Common myeloid progenitor, CD34-positive (primary cell): ENCODE measurements at regions not wholly inside any gene's neighbourhood (a gene's known extent, or its start where the extent isn't known, plus 50 kb on each side); places are given as distances from the start of the nearest gene placed in this dataset.

Experiments used
- CTCF ChIA-PET: fragments of 350-600 bp; sonication (Branson Sonifier 250); formaldehyde crosslinking; loops from one replicate; lab custom pipeline; 2021; ENCODE audit warnings: antibody characterized with exemption; lab: Charles Lee
- POLR2A ChIA-PET: fragments of 350-600 bp; sonication (Branson Sonifier 250); formaldehyde crosslinking; loops from one replicate; lab custom pipeline; 2021; ENCODE audit warnings: antibody characterized with exemption; lab: Charles Lee
- DNase-seq, 3 donors: peaks; one replicate each; pipeline versions ENCODE4 v3.0.0 to v3.0.0-alpha.2; 2013
- H3K27ac ChIP-seq, 2 experiments: 1 replicate in 1 of 2; 2 replicates in 1 of 2; pipeline ENCODE4 v1.7.0; 2013; ENCODE audit warnings: inconsistent platforms in 2 of 2, low read length in 2 of 2, mild to moderate bottlenecking in 2 of 2, low read depth in 1 of 2, moderate library complexity in 1 of 2; ENCODE audit not compliant: severe bottlenecking in 2 of 2, insufficient read depth in 1 of 2, poor library complexity in 1 of 2
- H3K27me3 ChIP-seq, 5 experiments: replicated peaks in 2 of 5; 1 replicate in 3 of 5; 2 replicates in 2 of 5; pipeline versions ENCODE4 v1.6.1 to v1.7.0; 2013; ENCODE audit warnings: low read length in 4 of 5, mild to moderate bottlenecking in 2 of 5, moderate library complexity in 2 of 5, inconsistent platforms in 1 of 5; ENCODE audit not compliant: insufficient read depth in 5 of 5, control insufficient read depth in 4 of 5
- H3K36me3 ChIP-seq, 4 experiments: 1 replicate in 2 of 4; 2 replicates in 2 of 4; pipeline versions ENCODE4 v1.6.1 to v1.7.0; 2013; ENCODE audit warnings: low read length in 3 of 4, control low read depth in 1 of 4, mild to moderate bottlenecking in 1 of 4; ENCODE audit not compliant: control insufficient read depth in 4 of 4, insufficient read depth in 4 of 4
- H3K4me1 ChIP-seq, 4 experiments: 1 replicate in 3 of 4; 2 replicates in 1 of 4; pipeline versions ENCODE4 v1.6.1 to v1.7.1; 2013; ENCODE audit warnings: low read length in 3 of 4, mild to moderate bottlenecking in 3 of 4, control low read depth in 1 of 4, inconsistent platforms in 1 of 4, moderate library complexity in 1 of 4; ENCODE audit not compliant: control insufficient read depth in 4 of 4, insufficient read depth in 4 of 4; ENCODE audit errors: control extremely low read depth in 1 of 4
- H3K4me3 ChIP-seq, 7 experiments: 1 replicate in 4 of 7; 2 replicates in 3 of 7; pipeline versions ENCODE4 v1.5.1 to v1.7.0; 2013; ENCODE audit warnings: mild to moderate bottlenecking in 7 of 7, low read length in 6 of 7, moderate library complexity in 6 of 7, inconsistent platforms in 2 of 7, low read depth in 2 of 7, control low read depth in 1 of 7; ENCODE audit not compliant: insufficient read depth in 4 of 7, control insufficient read depth in 1 of 7; ENCODE audit errors: extremely low read depth in 1 of 7
- H3K9me3 ChIP-seq, 5 experiments: 1 replicate in 4 of 5; 2 replicates in 1 of 5; pipeline versions ENCODE4 v1.6.1 to v1.7.1; 2013; ENCODE audit warnings: low read length in 4 of 5, mild to moderate bottlenecking in 2 of 5, inconsistent platforms in 1 of 5, low read depth in 1 of 5, moderate library complexity in 1 of 5; ENCODE audit not compliant: control insufficient read depth in 4 of 5, insufficient read depth in 2 of 5; ENCODE audit errors: control extremely low read depth in 1 of 5
- WGBS: methylation state at CpG from one replicate; pipeline ENCODE4 v1.1.5; 2013; ENCODE audit not compliant: insufficient coverage; 5-methylcytosine and 5-hydroxymethylcytosine counted together

DNA sequence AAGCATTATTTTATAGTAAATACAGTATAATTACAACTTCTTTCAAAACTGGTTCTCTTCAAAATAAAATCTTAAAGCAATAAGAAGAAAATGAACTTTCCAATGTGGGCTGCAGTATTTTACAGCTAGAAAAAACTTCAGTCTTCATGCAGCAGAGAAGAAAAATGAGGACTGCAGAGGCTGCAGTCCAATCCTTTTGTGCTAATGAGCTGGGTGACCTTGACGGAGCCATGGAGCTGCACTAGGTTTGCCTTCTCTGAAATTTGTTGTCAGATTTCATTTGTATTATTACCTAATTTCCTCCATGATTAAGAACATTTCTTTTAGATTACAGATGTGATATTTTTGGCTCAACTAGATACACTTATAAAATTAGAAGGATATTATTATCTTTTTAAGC is 245.2 kb upstream of the ADAMTS3 start:
- Histone ChIP-seq H3K27ac (no peak overlapping the region), H3K27me3 (no peaks in the 10 kb centered on the region), H3K9me3 (no peaks in the 10 kb centered on the region), H3K4me3 (no peak overlapping the region), H3K4me1 (no peaks in the 10 kb centered on the region), H3K36me3 (no peaks in the 10 kb centered on the region)
- ChIA-PET POLR2A (no interaction called here), CTCF (interaction anchor here (0.9 kb wide), 1 partner anchor 29 kb away, joined by 3 read pairs; no protein-coding TSS in a partner anchor)
- no peak for DNase-seq
- WGBS: 100% methylated on average over 1 of the region's 1 CpG

- Histone ChIP-seq H3K9me3 (no peaks in the 10 kb centered on the region), H3K27ac (no peak overlapping the region), H3K36me3 (no peaks in the 10 kb centered on the region), H3K27me3 (no peaks in the 10 kb centered on the region), H3K4me1 (no peaks in the 10 kb centered on the region), H3K4me3 (no peak overlapping the region)
- CTCF ChIA-PET: no interaction called here
- WGBS: no CpG with 5 or more reads among the region's 1 CpG
- POLR2A ChIA-PET: no interaction called here
- DNase-seq: no peak
These were observed 240.2 kb upstream of the ADAMTS3 start for GRCh38 chr4:72809208-72809607.

DNA sequence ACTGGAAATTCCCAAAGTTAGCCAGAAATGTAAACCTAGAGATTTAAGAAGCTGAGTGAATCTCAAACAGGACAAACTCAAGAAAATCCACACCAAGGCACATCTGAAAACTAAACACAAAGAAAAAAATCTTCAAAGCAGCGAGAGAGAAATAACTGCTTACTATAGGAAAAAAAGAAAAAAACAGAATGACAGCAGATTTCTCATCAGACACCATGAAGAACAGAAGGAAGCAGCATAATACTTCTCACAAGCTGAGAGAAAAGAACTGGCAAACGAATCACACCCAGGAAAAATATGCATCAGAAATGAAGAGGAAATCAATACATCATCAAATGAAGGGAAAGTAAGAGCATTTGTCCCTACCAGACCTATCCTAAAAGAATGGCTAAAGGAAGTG is 236.3 kb upstream of the ADAMTS3 start:
- no peak overlapping the region for H3K27ac ChIP-seq
- H3K9me3 ChIP-seq: no peaks in the 10 kb centered on the region
- no peaks in the 10 kb centered on the region for H3K4me1 ChIP-seq
- no peak for DNase-seq
- no peaks in the 10 kb centered on the region for H3K27me3 ChIP-seq
- H3K36me3 ChIP-seq: no peaks in the 10 kb centered on the region
- H3K4me3 ChIP-seq: no peak overlapping the region
- WGBS: no CpG with 5 or more reads among the region's 2 CpGs
- ChIA-PET POLR2A (no interaction called here), CTCF (no interaction called here)

DNA sequence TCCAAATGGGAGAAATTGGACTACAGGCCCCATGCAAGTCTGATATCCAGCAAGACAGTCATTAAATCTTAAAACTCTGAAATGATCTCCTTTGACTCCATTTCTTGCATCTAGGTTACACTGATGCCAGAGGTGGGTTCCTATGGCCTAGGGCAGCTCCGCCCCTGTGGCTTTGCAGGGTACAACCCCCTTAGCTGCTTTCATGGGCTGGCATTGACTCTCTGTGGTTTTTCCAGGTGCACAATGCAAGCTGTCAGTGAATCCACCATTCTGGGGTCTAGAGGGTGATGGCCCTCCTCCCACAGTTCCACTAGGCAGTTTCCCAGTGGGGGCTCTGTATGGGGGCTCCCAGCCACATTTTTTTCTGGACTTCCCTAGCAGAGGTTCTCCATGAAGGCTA is 228.5 kb upstream of the ADAMTS3 start:
- Histone ChIP-seq H3K4me1 (no peaks in the 10 kb centered on the region), H3K27me3 (no peaks in the 10 kb centered on the region), H3K9me3 (peaks cover 0 to 4% (median 0%) of the 10 kb centered on the region in 5 experiments), H3K36me3 (no peaks in the 10 kb centered on the region), H3K4me3 (no peak overlapping the region), H3K27ac (no peak overlapping the region)
- ChIA-PET CTCF (no interaction called here), POLR2A (no interaction called here)
- WGBS: 100% methylated on average over 1 of the region's 1 CpG
- DNase-seq: no peak

- DNase-seq: no peak
- ChIA-PET CTCF (no interaction called here), POLR2A (no interaction called here)
- no peak overlapping the region for H3K27ac ChIP-seq
- no peaks in the 10 kb centered on the region for H3K27me3 ChIP-seq
- no peaks in the 10 kb centered on the region for H3K36me3 ChIP-seq
- no peak overlapping the region for H3K4me3 ChIP-seq
- H3K9me3 ChIP-seq: no peaks in the 10 kb centered on the region
- no peaks in the 10 kb centered on the region for H3K4me1 ChIP-seq
- 83% methylated on average over 1 of the region's 2 CpGs for WGBS
These were observed 222.0 kb upstream of the ADAMTS3 start for GRCh38 chr4:72791054-72791453.

- H3K27me3 ChIP-seq: peaks cover 0 to 3% (median 0%) of the 10 kb centered on the region in 5 experiments
- no peak for DNase-seq
- WGBS: 95% methylated on average over 2 of the region's 6 CpGs
- no peak overlapping the region for H3K4me3 ChIP-seq
- no peak overlapping the region for H3K27ac ChIP-seq
- H3K36me3 ChIP-seq: no peaks in the 10 kb centered on the region
- ChIA-PET CTCF (no interaction called here), POLR2A (no interaction called here)
- H3K4me1 ChIP-seq: no peaks in the 10 kb centered on the region
- no peaks in the 10 kb centered on the region for H3K9me3 ChIP-seq
These were observed 217.5 kb upstream of the ADAMTS3 start for GRCh38 chr4:72786401-72786990.

DNA sequence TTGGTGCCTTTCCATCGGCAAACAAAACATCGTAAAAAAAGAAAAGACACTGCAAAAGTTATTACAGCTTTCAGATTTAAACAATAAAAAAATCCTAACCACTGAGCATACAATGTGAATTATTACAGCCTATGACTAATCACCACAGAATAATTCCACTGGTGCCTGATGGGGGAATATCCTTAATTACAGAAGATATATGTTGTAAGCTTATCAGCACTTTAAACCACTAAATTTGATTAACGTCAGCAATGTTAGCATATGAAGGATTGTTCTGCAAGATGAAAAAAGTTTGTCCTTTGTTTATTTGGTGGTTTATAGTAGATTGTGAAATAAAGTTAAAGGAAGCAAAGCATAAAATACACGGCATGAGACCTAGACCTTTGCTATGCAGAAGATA is 210.2 kb upstream of the ADAMTS3 start:
- no peak overlapping the region for H3K27ac ChIP-seq
- DNase-seq: no peak
- no peak overlapping the region for H3K4me3 ChIP-seq
- H3K36me3 ChIP-seq: no peaks in the 10 kb centered on the region
- peaks cover 0 to 3% (median 0%) of the 10 kb centered on the region in 5 experiments for H3K27me3 ChIP-seq
- ChIA-PET CTCF (interaction anchor here (0.6 kb wide), 1 partner anchor 71 kb away, joined by 4 read pairs; no protein-coding TSS in a partner anchor), POLR2A (no interaction called here)
- H3K9me3 ChIP-seq: no peaks in the 10 kb centered on the region
- WGBS: no CpG with 5 or more reads among the region's 4 CpGs
- H3K4me1 ChIP-seq: no peaks in the 10 kb centered on the region
